BJ (cell line): ENCODE measurements at regions not wholly inside any gene's neighbourhood (a gene's known extent, or its start where the extent isn't known, plus 50 kb on each side); places are given as distances from the start of the nearest gene placed in this dataset.

Experiments used
- CTCF ChIA-PET: fragments of 350-600 bp; formaldehyde crosslinking; extraction: SDS; loops from one replicate; lab custom pipeline; 2021; ENCODE audit warnings: antibody characterized with exemption, inconsistent platforms; lab: Yijun Ruan, JAX
- POLR2A ChIA-PET: fragments of 300-600 bp; sonication (Branson Sonifier 250); formaldehyde crosslinking; extraction: SDS; loops from one replicate; lab custom pipeline; 2021; ENCODE audit warnings: antibody characterized with exemption; lab: Charles Lee
- DNase-seq: peaks from one replicate; pipeline ENCODE4 v3.0.0-alpha.2; 2011; ENCODE audit warnings: low read depth
- H3K27me3 ChIP-seq: 2 replicates; pipeline ENCODE4 v1.6.0; 2011; ENCODE audit warnings: low read length; ENCODE audit not compliant: control insufficient read depth, insufficient read depth
- H3K36me3 ChIP-seq: 2 replicates; pipeline ENCODE4 v1.5.1; 2011; ENCODE audit warnings: low read length; ENCODE audit not compliant: control insufficient read depth, insufficient read depth
- H3K4me3 ChIP-seq: 2 replicates; pipeline ENCODE4 v1.5.1; 2011; ENCODE audit warnings: low read depth, mild to moderate bottlenecking, control low read depth, low read length
- TF ChIP-seq, protein P1 (sequence below): IDR thresholded peaks from 2 replicates; pipeline ENCODE4 v1.5.1; 2011; ENCODE audit warnings: low read depth, mild to moderate bottlenecking, control low read depth, inconsistent platforms, low read length, moderate library complexity; ENCODE audit not compliant: insufficient read depth

DNA sequence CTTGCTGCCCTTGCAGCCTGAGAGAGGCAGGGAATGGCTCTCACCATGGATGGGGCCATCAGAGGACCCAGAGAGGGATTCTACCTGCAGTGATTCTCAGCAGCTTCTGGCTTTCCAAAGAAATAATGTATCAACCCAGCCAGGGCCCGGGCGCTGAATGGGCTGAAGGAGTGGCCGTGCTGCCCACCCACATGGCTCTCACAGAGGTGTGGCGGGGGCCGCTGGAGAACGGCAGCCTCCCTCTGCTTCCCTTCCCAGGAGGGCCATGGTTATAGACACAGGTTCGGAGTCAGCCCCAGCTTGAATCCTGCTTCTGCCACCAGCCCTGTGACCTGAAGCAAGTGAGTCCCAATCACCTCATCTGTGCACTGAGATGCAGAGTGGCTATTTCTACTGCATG lies 82.7 kb downstream of the THAP12 start:
- Histone ChIP-seq H3K27me3 (peaks cover 4% of the 10 kb centered on the region), H3K36me3 (no peaks in the 10 kb centered on the region), H3K4me3 (no peak overlapping the region)
- no peak for DNase-seq
- ChIA-PET CTCF (no interaction called here), POLR2A (no interaction called here)
- TF ChIP-seq, protein P1, sequence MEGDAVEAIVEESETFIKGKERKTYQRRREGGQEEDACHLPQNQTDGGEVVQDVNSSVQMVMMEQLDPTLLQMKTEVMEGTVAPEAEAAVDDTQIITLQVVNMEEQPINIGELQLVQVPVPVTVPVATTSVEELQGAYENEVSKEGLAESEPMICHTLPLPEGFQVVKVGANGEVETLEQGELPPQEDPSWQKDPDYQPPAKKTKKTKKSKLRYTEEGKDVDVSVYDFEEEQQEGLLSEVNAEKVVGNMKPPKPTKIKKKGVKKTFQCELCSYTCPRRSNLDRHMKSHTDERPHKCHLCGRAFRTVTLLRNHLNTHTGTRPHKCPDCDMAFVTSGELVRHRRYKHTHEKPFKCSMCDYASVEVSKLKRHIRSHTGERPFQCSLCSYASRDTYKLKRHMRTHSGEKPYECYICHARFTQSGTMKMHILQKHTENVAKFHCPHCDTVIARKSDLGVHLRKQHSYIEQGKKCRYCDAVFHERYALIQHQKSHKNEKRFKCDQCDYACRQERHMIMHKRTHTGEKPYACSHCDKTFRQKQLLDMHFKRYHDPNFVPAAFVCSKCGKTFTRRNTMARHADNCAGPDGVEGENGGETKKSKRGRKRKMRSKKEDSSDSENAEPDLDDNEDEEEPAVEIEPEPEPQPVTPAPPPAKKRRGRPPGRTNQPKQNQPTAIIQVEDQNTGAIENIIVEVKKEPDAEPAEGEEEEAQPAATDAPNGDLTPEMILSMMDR, result no peak

DNA sequence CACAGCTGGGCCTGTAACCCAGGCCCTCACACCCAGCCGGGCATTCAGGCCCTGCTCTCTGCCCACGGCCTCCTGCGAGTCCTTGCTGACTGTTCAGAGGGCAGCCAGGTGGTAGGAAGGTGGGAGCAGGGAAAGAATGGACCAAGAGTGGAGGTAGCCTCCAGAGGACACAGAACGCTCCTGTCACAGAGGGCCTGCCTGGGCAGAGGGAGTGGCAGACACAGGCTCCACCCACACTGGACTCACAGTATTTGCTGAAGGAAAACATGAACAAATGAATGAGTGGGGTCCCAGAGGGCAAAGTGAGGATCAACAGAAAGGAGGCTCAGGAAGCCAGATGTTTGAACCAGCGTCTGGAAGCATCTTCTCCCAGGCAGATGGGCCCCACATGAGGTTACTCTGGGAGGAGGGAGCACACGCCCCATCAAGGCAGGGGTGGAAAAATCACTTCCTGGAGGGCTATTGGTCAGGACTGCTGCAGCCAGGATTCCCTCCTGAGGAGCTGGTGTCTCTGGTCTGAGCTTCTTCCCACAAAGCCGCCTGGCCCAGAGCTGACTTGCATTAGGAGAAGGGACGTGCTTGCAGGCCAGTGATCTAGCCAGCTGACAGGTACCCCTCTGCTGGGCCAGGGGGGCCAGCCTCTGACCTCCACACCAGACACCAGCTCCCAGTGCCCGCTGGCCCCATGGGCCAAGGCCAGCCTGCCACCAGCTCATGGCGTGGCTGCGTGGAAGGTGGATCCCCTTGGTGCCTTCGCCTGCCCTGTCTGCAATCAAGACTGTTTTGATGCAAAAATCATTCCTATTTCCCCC lies 84.0 kb downstream of the THAP12 start:
- POLR2A ChIA-PET, result no interaction called here
- TF ChIP-seq, protein P1, result no peak
- Histone ChIP-seq H3K4me3 (no peak overlapping the region), H3K27me3 (peaks cover 4% of the 10 kb centered on the region), H3K36me3 (no peaks in the 10 kb centered on the region)
- CTCF ChIA-PET, result no interaction called here
- no peak for DNase-seq

DNA sequence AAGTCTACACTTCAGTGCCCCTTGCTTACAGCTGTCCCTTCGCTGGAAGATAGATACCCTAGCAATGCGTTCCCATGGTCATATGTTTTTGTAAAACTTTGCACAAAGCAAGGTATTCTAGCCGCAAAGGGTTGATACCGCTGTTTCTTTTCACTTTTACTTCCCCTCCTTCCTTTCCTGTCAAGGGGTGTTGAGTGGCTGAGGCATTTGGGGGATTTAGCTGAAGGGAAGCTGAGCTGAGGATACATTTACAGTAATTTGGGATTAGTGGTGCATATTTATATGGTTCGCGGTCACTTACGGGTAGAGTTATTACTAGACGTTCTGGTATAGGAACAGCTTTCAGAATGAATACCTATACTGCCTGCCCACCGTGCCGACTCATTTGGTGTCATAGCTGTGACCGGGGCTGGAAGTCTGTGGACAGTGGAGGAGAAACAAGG lies 86.9 kb upstream of the WNT11 start:
- CTCF ChIA-PET, result interaction anchor here (0.9 to 1.4 kb wide), 2 partner anchors 8 to 85 kb away, joined by 3 read pairs; no protein-coding TSS in a partner anchor
- DNase-seq, result no peak

DNA sequence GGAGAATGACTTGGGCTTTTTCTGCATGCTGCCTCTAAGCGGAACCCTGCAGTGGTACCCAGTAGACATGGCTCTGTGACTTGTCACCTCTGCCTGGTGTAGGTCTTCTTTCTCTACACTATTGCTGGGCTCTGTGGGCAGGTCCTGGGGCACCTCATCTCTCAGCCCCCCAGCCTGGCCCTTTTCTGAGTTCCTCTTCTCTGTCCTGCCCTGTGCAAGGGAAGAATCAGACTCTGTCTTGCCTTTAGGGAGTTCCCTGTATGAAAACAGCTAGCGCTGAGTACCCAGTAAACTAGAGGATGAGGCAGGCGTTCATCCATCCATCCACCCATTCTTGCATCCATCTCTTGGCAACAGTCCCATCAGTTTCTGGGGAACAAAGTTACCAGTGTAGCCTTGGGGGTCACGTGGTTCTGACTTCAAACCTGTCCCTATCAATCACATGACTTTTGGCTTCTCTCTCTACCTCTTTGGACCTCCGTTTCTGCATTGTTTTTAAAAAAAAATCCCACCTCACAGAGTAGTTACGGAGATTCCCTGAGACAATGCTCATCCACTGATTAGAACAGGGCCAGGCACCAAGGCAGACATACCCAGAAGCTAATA lies 86.4 kb upstream of the WNT11 start:
- no peak for DNase-seq
- Histone ChIP-seq H3K36me3 (no peaks in the 10 kb centered on the region), H3K27me3 (peaks cover 3% of the 10 kb centered on the region), H3K4me3 (no peak overlapping the region)
- ChIA-PET POLR2A (no interaction called here), CTCF (interaction anchor here (0.9 to 1.4 kb wide), 2 partner anchors 8 to 85 kb away, joined by 3 read pairs; no protein-coding TSS in a partner anchor)
- TF ChIP-seq, protein P1, result no peak

More for the DNA sequence above, 86.9 kb upstream of the WNT11 start:
- POLR2A ChIA-PET, result no interaction called here
- TF ChIP-seq, protein P1, result no peak
- Histone ChIP-seq H3K4me3 (no peak overlapping the region), H3K36me3 (no peaks in the 10 kb centered on the region), H3K27me3 (peaks cover 3% of the 10 kb centered on the region)

DNA sequence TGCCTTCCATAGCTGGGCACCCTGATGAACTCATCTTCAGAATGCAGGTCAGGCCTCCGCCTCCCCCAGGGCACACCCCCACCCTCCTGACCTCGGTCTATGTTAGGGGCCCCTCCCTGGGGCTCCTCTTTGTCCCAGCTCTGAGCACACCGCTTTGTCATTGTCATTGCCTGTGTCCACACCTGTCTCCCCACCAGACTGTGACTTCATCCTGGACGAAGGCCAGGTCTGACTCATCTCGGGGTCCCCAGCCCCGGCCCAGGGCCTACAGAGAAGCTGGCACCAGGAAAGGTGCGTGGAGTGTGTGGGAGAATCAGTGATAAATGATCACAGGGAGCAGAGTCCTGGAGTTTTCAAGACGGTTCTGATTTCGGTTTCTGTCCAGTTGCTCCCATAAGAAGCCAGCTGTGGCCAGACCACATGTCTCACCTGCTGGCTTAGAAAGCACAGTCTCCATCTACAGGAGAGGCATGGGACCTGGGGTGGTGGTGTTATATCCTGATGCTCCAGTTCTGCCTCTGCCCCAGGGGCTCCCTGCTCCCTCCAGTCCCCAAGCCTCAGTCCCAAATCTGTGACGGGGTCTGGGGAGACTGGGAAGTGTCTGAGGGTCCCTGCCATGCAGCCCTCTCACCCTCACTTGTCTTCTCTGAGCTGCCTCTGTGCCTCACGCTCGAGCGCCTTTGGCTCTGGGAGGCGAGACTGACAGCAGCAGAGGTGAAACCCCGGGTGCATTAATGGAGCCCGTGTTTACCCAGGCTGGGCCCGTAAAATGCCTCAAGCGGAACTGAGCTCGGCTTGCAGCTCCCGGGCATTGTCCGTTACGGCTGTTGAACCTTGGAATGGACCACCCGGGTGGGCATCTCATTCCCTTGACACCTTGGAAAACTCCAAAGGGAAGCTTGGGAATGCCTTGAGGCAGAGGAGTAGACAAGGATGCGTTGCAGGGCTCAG lies 85.5 kb upstream of the WNT11 start:
- TF ChIP-seq, protein P1, result no peak
- Histone ChIP-seq H3K4me3 (no peak overlapping the region), H3K36me3 (no peaks in the 10 kb centered on the region), H3K27me3 (peaks cover 3% of the 10 kb centered on the region)
- ChIA-PET CTCF (interaction anchor here (1.4 kb wide), 1 partner anchor 84 kb away, joined by 3 read pairs; no protein-coding TSS in a partner anchor), POLR2A (no interaction called here)
- DNase-seq, result no peak
